Stimulated activated naive CD8-positive, alpha-beta T cell treated with anti-CD3 and anti-CD28 coated beads, Interleukin-15, amount 100 ng/mL, for 72 hours (primary cell): ENCODE measurements at regions not wholly inside any gene's neighbourhood (a gene's known extent, or its start where the extent isn't known, plus 50 kb on each side); places are given as distances from the start of the nearest gene placed in this dataset.
A peak's percentile ranks its signal among the peaks of the same experiment; 100 is the strongest.

Source experiments
- ATAC-seq: fragments of 150-1000 bp; cut with Tn5 transposase; 2 replicates; pipeline ENCODE4 v1.10.0; 2021; ENCODE audit warnings: mild to moderate bottlenecking, moderate library complexity
- DNase-seq, 2 donors: peaks; one replicate each; pipeline ENCODE4 v3.0.0; 2021 to 2022
- H3K27ac Mint-ChIP-seq, 2 donors: one replicate each; pipeline ENCODE4 v1.8.0; 2022; ENCODE audit warnings: mild to moderate bottlenecking in 2 of 2, mixed read lengths in 2 of 2, moderate library complexity in 2 of 2
- H3K27me3 Mint-ChIP-seq: one replicate; pipeline ENCODE4 v1.8.0; 2022; ENCODE audit warnings: mixed read lengths
- H3K4me1 Mint-ChIP-seq: one replicate; pipeline ENCODE4 v1.8.0; 2022; ENCODE audit warnings: mild to moderate bottlenecking, mixed read lengths
- H3K4me3 Mint-ChIP-seq, 2 donors: one replicate each; pipeline ENCODE4 v1.8.0; 2022; ENCODE audit warnings: mild to moderate bottlenecking in 2 of 2, mixed read lengths in 2 of 2, moderate library complexity in 1 of 2
- H3K9me3 Mint-ChIP-seq, 2 donors: one replicate each; pipeline ENCODE4 v1.8.0; 2022; ENCODE audit warnings: mixed read lengths in 2 of 2

DNA sequence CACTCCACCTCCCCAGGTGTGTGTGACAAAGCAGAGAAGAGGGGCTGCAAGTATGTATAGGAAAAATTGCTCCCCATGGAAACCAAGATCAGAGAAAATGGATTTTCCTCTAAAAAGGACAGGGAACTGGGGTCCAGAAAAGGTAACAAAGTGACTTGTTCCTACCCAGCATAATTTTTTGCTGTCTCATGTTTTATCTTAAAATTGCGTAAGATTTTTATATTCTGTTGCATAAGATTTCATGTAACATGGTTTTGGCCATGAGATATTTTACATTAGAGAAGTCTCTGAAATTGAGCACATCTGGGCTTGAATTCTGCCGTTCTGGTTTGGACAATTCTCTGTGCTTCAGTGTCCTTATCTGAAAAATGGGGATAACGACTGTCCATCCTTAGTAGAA is 335.7 kb upstream of the RORA start:
- DNase-seq, result no peak
- H3K9me3 Mint-ChIP-seq, result no peaks in the 10 kb centered on the region

DNA sequence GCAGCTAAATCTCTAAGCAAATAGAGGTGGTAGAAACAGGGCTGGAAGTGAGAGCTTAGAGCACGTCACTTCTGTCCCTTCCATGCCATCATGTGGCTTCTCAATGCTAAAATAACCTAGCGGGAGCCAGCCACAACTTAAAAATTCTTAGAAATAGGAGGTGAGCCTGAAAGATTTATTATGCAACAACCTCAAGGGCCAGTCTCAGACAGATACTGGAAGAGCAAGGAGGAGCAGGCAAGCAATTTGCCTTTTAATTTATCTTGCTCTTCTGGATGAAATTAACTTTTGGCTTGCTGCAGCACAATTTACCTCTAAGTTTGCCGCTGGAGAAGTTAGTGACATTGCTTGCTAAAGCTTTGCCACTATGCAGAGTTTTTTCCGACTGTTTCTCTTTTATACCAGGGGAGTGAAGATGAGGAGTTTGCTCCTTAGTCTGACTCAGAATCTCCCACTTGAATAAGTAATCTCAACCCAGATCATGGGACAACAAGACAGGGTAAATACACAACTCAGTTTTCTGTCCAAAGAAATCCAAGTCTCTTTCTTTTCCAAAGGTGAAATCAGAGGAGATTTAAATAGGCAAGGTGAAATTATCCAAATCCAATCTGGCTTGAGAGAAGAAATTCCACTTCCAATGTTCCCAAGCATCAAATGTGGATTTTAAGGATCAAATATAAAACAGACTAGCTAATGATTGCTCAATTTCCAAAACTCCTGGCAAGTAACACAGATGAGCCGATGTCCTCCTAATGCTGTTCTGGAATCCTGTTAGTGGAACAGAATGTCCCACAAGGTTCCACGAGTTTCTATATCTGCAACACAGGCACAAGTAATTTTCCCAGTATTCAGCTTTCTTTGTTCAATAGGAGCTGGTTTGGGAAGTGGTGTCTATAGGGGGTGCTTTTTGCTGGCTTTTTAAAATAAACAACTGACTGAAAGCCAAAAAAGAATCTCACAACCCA is 329.4 kb upstream of the RORA start:
- peaks cover 8% of the 10 kb centered on the region for H3K4me1 Mint-ChIP-seq
- DNase-seq, result no peak
- no peak overlapping the region for H3K27ac Mint-ChIP-seq
- H3K9me3 Mint-ChIP-seq, result no peaks in the 10 kb centered on the region
- no peak for ATAC-seq
- H3K4me3 Mint-ChIP-seq, result no peak overlapping the region
- peaks cover 37% of the 10 kb centered on the region for H3K27me3 Mint-ChIP-seq

More for the DNA sequence above, 335.7 kb upstream of the RORA start:
- ATAC-seq, result no peak
- Mint-ChIP-seq H3K4me1 (no peaks in the 10 kb centered on the region), H3K4me3 (no peak overlapping the region), H3K27me3 (peaks cover 19% of the 10 kb centered on the region), H3K27ac (no peak overlapping the region)

DNA sequence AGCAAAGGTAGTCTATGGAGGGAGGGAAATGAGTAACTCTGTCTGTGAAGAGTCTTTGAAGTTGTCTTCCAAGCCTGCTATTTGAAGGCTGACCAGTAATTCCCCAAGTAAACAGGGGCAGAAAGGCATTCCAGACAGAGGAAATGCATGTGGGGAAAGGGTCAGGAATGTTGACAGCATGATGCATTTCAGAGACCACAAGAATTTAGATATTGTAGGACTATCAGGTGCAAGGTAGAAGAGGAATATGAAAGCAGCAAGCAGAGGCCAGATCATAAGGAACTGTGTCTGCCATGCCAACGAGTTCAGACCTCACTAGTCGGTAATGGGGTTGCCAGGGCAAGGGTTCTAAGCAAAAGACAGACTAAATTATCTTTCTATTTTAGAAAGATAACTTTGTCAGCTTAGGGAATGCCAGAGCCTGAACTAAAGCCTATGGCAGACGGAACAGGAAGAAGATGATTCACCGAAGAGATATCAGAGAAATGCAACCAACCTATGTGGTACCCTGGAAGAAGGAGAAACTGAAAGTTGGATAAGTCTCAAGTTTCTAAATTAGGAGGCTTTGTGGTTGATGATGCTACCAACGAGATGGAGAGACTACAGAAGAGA is 327.0 kb upstream of the RORA start:
- Mint-ChIP-seq H3K4me1 (peaks cover 8% of the 10 kb centered on the region), H3K4me3 (no peak overlapping the region), H3K27me3 (peaks cover 29% of the 10 kb centered on the region), H3K27ac (no peak overlapping the region), H3K9me3 (no peaks in the 10 kb centered on the region)
- DNase-seq (no peak), ATAC-seq (no peak)

DNA sequence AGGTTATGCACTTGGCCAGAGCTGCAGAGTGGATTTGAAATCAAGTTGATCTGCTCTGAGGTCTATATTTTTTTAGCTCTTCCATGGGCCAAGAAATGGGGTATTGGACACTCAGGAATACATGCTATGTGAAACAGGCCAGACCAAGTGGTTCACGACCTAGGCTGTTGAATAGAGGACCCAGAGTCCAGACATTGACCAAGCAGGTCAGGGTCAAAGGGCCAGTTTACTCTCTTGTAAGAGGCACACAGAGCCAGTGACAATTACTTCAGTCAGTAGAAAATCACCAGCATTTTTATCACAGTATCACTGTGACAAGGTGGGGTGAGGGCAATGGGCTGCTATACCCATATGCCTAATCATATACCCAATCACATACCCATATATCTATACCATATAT is 320.6 kb upstream of the RORA start:
- Mint-ChIP-seq H3K27me3 (peaks cover 18% of the 10 kb centered on the region), H3K4me3 (no peak overlapping the region), H3K9me3 (no peaks in the 10 kb centered on the region), H3K27ac (no peak overlapping the region), H3K4me1 (no peaks in the 10 kb centered on the region)
- ATAC-seq, result no peak
- no peak for DNase-seq

DNA sequence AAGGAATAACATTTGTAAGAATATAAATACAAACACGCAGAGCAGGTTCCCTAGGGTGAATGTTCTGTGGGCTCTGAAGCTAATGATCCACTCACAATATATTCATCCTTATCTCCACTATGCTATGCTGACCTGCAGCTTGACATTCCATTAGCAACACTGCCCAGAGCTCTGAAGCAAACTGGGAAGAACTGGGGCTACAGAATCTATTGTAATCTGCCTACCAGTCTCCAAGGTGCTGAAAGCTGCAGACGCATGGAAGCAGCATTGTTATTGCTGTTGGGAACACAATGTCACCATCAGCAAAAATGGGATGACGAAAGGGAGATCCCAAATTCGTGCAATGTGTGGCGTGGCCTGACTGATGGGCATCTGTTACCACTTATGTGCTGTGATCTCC is 316.7 kb upstream of the RORA start:
- no peak overlapping the region for H3K27ac Mint-ChIP-seq
- no peaks in the 10 kb centered on the region for H3K9me3 Mint-ChIP-seq
- H3K4me3 Mint-ChIP-seq, result no peak overlapping the region
- peaks cover 9% of the 10 kb centered on the region for H3K27me3 Mint-ChIP-seq
- no peak for DNase-seq
- ATAC-seq, result no peak
- no peaks in the 10 kb centered on the region for H3K4me1 Mint-ChIP-seq

DNA sequence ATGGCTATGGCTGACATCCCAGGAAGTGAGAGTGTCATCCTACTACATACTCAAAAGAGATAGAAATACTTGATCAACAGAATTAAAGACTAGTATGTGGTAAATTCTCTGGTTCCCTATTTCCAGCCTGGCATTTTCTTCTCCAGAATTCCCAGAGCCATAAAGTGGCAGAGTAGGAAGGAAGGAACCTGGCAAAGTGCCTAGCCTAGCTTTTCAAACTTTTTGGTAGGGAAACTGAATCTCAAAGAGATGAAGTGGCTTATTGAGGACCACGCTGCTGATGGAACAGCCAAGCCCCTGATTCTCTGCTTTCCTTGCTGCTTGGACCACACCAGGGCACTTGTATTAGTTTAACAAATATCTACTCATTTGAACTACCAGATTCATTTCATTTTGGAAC is 312.4 kb upstream of the RORA start:
- no peak overlapping the region for H3K4me3 Mint-ChIP-seq
- no peak for DNase-seq
- no peaks in the 10 kb centered on the region for H3K9me3 Mint-ChIP-seq

DNA sequence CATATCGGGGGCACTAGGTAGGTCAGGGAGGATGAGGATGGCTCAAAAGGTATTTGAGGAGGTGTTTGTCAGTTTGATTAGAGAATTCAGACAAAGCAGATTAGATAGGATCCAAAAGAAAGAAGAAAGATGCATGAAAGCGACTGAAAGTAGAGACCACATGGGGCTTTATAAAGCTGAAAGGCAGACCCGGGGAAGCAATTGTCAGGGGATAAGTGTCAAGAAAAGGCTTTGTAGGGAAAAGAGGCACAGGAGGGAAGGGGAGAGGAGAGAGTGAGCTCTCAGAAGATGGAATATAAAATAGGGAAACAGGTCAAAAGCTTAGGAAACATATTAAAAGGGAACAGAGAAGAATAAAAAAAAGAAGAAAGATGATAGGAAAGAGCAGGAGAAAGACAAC is 308.2 kb upstream of the RORA start:
- Mint-ChIP-seq H3K9me3 (no peaks in the 10 kb centered on the region), H3K27me3 (peaks cover 31% of the 10 kb centered on the region), H3K27ac (no peak overlapping the region), H3K4me1 (no peaks in the 10 kb centered on the region), H3K4me3 (no peak overlapping the region)
- ATAC-seq (no peak), DNase-seq (no peak)

More for the DNA sequence above, 312.4 kb upstream of the RORA start:
- H3K27me3 Mint-ChIP-seq, result peaks cover 19% of the 10 kb centered on the region
- ATAC-seq, result no peak
- no peaks in the 10 kb centered on the region for H3K4me1 Mint-ChIP-seq
- H3K27ac Mint-ChIP-seq, result no peak overlapping the region

DNA sequence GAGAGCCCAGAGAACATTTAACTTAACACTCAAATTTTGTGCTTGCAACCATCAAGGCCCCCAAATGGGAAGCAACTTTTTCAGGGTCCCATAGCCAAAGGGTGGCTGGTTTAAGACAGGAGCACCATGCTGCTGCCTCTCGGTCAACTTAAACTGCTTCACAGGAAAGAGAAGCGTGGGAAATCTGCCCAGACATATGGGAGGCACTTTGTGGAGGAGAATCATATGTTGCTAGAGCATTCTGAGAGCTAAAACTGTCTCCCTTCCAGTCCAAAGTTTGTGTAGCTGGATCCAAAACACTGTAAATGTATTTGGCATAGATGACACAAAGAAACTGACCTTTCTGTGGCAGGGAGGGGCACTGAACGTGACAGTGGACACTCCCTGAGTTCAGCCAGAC is 305.9 kb upstream of the RORA start:
- DNase-seq (no peak), ATAC-seq (no peak)
- no peaks in the 10 kb centered on the region for H3K4me1 Mint-ChIP-seq
- H3K27ac Mint-ChIP-seq, result no peak overlapping the region
- no peak overlapping the region for H3K4me3 Mint-ChIP-seq
- H3K27me3 Mint-ChIP-seq, result peaks cover 31% of the 10 kb centered on the region
- no peaks in the 10 kb centered on the region for H3K9me3 Mint-ChIP-seq

DNA sequence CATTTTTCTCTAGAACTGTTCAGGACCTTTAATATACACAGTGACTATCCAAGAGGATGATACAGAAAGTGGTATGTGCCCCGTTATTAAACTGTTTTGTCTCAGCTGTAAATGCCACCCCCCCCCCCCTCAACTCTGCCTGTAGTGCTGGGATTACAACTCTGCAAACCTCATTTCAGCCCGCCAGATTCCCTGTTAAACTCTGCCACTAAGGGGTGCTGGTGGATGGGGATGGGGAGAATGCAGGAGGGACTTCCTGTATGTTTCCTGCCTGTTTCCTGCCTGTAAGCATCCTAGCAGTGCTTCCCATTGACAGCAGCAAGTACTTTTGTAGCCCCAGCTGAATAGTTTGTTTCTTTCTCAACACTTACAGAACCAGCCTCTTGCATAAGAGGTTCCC is 301.7 kb upstream of the RORA start:
- Mint-ChIP-seq H3K4me3 (no peak overlapping the region), H3K27me3 (peaks cover 17% of the 10 kb centered on the region), H3K4me1 (no peaks in the 10 kb centered on the region), H3K9me3 (no peaks in the 10 kb centered on the region), H3K27ac (peak overlapping the region in 1 of 2 donors; percentile 15)
- ATAC-seq, result no peak
- DNase-seq, result no peak

DNA sequence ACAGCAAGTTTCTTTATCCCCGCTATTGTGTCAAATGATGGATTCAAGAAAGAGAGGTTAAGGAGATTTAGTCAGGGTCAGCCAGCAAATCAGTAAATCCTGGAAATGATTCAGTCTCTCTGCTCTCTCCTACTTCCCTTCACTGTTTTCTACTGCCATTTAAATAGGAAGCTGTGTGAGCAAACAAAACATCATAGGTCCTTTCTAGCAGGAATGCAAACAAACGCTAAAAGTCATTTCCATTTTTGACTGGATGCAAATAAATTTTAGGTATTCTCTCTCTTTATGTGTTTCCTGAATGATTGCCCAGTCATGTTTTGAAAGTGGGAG is 299.4 kb upstream of the RORA start:
- H3K4me3 Mint-ChIP-seq, result no peak overlapping the region
- H3K27ac Mint-ChIP-seq, result no peak overlapping the region
- H3K4me1 Mint-ChIP-seq, result no peaks in the 10 kb centered on the region
- no peaks in the 10 kb centered on the region for H3K9me3 Mint-ChIP-seq
- H3K27me3 Mint-ChIP-seq, result peaks cover 32% of the 10 kb centered on the region
- ATAC-seq (no peak), DNase-seq (no peak)

DNA sequence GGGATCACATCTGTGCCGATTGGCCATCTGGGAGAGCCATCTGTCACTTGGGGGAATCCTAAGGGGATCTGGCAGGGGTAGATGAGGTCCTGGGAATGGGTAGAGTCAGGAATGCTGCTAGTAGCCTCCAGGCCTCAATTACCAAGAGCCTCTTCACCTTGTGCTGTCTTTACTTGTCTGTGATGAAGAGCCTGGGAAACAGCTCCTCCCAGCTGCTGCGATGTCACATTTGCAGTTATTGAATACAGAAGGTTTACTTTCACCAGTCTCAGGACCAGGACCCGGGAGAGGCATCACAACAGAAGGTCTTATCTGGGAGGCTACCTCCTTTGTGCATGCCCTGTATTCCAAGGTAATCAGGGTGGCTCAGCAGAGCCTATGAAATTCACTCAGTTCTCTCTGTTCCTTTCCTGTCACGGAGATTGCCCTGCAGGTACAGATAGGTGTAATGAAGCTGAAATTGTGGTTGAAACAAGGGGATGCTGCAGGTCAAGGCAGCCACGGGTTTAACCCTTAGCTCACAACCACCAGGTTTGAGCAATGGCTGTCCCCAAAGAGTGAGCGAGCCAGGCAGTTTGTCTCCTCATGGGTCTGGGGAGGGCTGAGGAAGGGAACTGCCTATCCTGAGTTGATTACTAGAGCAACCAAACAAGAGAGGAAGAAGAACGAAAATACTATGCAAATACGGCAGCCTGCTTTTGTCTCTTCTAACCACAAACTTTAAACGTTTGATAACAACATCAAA is 298.9 kb upstream of the RORA start:
- Mint-ChIP-seq H3K27ac (no peak overlapping the region), H3K4me1 (no peaks in the 10 kb centered on the region), H3K9me3 (no peaks in the 10 kb centered on the region), H3K27me3 (peaks cover 34% of the 10 kb centered on the region), H3K4me3 (no peak overlapping the region)
- no peak for DNase-seq
- no peak for ATAC-seq

DNA sequence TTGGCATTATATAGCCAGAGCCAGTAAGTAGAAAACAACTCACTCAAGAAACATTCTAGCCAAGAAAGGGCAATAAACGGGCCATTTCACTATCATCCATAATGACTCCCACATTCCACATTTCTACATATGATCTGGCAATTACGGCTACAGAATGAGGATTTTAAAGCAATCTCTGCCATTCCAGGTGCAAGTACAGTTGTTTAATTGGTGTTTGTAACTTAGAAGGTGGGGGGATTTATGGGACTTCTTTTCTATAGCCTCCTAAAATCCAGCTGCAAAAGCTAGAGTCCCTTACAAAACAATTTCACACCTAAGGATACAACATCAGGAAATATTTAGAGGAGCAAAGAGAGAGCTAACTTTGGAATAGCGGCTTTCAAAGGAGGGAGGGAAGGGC is 295.4 kb upstream of the RORA start:
- Mint-ChIP-seq H3K27ac (no peak overlapping the region), H3K4me3 (no peak overlapping the region), H3K4me1 (no peaks in the 10 kb centered on the region), H3K9me3 (no peaks in the 10 kb centered on the region), H3K27me3 (peaks cover 33% of the 10 kb centered on the region)
- no peak for DNase-seq
- ATAC-seq, result no peak

DNA sequence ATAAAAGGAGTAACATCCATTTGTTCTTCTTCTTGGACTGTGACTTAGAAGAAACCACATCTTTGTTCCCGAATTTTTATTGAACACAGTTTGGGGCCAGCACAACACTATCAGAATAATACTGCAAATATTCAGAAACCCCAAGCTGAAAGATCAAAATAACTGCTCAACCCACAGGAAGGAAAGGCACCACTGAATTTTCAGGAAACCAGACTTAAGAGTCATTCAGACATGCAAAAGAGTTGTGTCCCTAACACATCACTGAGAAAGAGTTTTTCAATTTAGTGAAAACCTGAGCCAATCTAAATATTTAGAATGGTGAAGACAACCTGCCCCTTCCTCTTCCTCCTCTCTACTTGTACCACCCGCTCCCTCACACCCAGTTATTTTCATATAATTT is 295.0 kb upstream of the RORA start:
- H3K4me3 Mint-ChIP-seq, result no peak overlapping the region
- ATAC-seq, result no peak
- DNase-seq, result no peak
- peaks cover 38% of the 10 kb centered on the region for H3K27me3 Mint-ChIP-seq
- no peaks in the 10 kb centered on the region for H3K9me3 Mint-ChIP-seq
- H3K27ac Mint-ChIP-seq, result no peak overlapping the region
- H3K4me1 Mint-ChIP-seq, result no peaks in the 10 kb centered on the region

DNA sequence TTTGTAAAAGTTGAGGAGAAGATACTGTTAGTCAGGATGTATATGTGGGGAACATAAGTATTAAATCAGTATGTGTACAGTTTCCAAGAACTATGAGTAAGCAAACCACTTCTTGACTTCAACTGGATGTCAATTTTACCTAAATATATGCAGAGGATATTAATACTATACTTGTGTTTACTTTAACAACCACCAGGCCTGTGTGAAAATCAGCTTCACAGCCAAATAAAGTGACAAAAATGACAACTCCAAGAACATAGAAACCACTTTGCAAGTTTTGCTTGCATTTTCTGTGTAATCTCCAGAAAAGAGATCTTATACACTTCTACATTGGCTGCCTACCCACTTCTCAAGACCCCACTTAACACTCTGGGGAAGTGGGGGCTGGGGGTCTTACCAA is 293.3 kb upstream of the RORA start:
- peaks cover 51% of the 10 kb centered on the region for H3K27me3 Mint-ChIP-seq
- H3K9me3 Mint-ChIP-seq, result no peaks in the 10 kb centered on the region

DNA sequence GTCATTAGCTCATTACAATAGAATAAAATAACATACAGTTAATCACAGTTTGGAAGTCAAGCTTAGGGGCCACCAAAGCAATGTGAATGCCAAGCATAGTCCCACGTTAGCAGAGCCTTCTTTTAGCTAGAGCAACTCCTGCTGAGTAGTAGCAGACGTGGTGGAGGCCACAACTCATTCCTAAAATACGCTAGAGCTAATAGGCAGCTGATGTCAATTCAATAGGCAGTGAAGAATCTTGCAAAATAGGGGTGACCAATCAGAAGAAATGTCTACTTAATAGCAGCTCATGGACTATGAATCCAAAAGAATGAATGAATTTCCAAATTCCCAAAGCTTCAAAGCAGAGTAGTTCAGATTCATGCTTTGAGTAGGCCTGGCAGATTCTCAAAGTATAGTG is 292.9 kb upstream of the RORA start:
- no peaks in the 10 kb centered on the region for H3K9me3 Mint-ChIP-seq
- DNase-seq, result no peak
- H3K27ac Mint-ChIP-seq, result peak overlapping the region in 1 of 2 donors; percentile 19
- peaks cover 55% of the 10 kb centered on the region for H3K27me3 Mint-ChIP-seq
- ATAC-seq, result no peak
- H3K4me3 Mint-ChIP-seq, result no peak overlapping the region
- H3K4me1 Mint-ChIP-seq, result no peaks in the 10 kb centered on the region

More for the DNA sequence above, 293.3 kb upstream of the RORA start:
- H3K27ac Mint-ChIP-seq, result no peak overlapping the region
- ATAC-seq, result no peak
- no peak overlapping the region for H3K4me3 Mint-ChIP-seq
- DNase-seq, result no peak
- no peaks in the 10 kb centered on the region for H3K4me1 Mint-ChIP-seq

DNA sequence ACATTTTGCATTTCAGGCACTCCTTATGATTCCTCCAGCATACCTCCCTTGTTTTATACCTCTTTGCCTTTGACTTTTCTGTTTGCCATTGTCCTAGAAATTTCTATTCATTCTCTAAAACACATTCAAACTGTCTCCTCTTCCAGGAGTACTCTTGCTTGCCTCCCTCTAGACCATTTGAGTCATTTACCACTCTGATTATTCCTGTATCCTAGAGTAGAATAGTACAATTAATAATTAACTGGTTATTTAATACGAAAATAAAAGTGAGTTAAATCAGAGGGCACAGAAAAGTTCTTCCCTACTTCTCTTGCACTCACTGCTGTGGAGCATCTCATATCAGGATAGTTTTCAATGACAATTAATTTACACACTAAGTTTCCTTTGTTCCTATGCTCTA is 290.2 kb upstream of the RORA start:
- DNase-seq (no peak), ATAC-seq (no peak)
- Mint-ChIP-seq H3K4me3 (no peak overlapping the region), H3K27me3 (peaks cover 48% of the 10 kb centered on the region), H3K27ac (no peak overlapping the region), H3K9me3 (no peaks in the 10 kb centered on the region), H3K4me1 (no peaks in the 10 kb centered on the region)
